Fibroblast of lung (primary cell): ENCODE measurements at regions not wholly inside any gene's neighbourhood (a gene's known extent, or its start where the extent isn't known, plus 50 kb on each side); places are given as distances from the start of the nearest gene placed in this dataset.

ENCODE experiments used
- CTCF ChIP-seq, 2 donors: IDR thresholded peaks in 1 of 2; conservative IDR thresholded peaks in 1 of 2; 1 replicate in 1 of 2; 2 replicates in 1 of 2; pipeline ENCODE4 v1.5.1; 2011 to 2012; ENCODE audit warnings: low read length in 2 of 2, control low read depth in 1 of 2, inconsistent platforms in 1 of 2, low read depth in 1 of 2, mild to moderate bottlenecking in 1 of 2
- EZH2 ChIP-seq: IDR thresholded peaks from 2 replicates; pipeline ENCODE4 v1.5.1; 2012; ENCODE audit warnings: low read length, control low read depth, mild to moderate bottlenecking; ENCODE audit errors: missing control alignments

GRCh38 chr20:6483727-6484126, 283.8 kb upstream of the BMP2 start:
- TF ChIP-seq CTCF (conservative IDR thresholded peaks at IDR 0.05 in 1 of 2, IDR thresholded peaks at IDR 0.05 in 1 of 2; ENCODE audit: low read depth in 1 of 2, low read length in 2 of 2), result no peak
- TF ChIP-seq EZH2, result no peak
